Tongue (tissue), 1 donor: ENCODE measurements at regions not wholly inside any gene's neighbourhood (a gene's known extent, or its start where the extent isn't known, plus 50 kb on each side); places are given as distances from the start of the nearest gene placed in this dataset.
A peak's percentile ranks its signal among the peaks of the same experiment; 100 is the strongest.
"Not testable (repeated sequence)": the region's sequence is repeated elsewhere in the genome, so short reads cannot be mapped to it uniquely, and the experiment has no call there.

Experiments used
- DNase-seq: peaks from one replicate; pipeline ENCODE4 v3.0.0-alpha.2; 2015

DNA sequence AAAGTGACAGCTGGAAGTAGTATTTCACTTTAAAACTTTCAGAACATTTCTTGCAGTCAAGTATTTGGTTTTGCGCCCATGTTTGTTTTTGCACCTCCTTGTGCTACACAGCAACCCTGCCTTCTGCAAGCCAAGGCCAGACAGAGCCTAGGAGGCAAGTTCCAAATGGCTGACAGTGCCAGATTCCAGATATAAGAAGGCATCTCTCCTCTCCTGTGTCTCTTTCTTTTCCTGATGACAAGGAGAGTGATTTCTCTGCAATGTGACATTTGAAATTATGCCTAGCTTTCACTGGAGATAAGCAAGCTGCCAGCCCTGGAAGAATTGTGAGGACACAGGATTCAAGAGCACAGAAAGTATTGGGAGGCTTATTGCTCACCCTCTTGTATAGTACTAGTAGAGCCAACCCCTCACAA, 149.1 kb upstream of the TENT5A start:
- DNase-seq, result peak; percentile 29

DNA sequence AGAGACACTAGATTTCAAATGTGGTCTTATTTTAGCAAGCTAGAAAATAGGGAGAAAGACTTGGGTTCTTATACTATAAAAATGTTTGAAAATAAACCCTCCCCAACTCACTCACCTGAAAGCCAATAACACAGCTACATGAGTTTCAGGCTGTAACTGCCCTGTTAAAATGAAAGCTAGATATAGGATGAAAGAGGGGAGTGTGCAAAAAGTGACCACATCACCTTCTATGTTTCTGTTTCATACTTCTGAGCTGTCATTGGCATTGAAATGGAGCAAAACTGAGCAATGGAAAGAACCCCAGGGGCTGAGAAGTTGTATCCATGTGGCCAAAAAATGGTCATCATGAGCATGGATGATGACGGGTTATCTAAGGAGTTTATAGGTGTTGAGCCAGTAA, 148.1 kb upstream of the TENT5A start:
- no peak for DNase-seq

DNA sequence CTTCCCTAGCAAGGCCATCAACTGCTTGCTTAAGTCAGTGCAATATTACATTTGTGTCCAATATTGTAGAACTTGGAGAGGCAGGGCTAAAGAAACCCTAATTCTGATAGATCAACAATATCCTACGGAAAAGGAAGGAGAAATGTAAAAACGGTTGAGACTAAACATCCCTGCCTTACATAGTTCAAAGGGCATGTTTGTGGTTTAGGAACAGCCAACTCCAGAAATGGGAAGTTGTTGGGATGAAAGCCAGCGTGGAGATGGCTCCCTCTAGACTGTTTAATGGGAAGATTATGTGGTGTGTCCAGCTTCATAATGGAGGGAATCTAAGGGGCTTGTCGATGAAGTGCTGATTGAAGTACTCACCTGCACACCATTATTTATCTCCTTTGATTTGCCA, 145.3 kb upstream of the TENT5A start:
- peak; percentile 38 for DNase-seq

- no peak for DNase-seq
Observed at GRCh38 chr6:81896525-81897503, 144.3 kb upstream of the TENT5A start.

DNA sequence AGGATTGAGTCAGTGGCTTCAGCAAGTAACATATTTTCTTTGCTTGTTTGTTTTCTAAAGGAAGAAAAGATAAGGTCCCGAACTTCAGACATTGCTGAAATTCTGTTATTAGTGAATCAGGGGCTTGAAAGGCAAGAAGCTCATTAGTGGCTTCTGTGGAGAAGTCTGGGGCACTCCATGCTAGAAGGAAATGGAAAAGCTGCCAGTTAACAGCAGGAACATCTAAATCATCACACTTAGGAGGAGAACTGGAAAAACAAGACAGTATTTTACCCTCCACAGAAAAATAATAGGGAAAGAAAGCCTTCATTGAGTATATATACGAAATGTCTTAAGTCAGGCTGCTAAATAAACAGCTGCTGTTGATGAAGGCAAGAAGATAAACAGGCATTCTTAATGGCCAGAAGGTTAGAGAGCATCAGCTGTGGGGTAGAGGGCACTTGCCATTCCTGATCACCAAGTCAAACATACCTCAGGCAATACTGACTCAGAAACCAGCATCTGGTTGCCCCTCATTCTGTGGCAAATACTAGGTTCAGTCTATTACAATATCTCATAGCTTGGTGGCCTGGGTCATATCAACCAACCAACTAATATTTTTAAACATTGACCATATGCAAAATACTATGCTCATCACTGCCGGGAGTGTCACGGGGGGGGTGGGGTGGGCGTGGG, 143.2 kb upstream of the TENT5A start:
- DNase-seq, result peak; percentile 39

GRCh38 chr6:81894788-81895271, 142.3 kb upstream of the TENT5A start:
- peak; percentile 86 for DNase-seq

DNA sequence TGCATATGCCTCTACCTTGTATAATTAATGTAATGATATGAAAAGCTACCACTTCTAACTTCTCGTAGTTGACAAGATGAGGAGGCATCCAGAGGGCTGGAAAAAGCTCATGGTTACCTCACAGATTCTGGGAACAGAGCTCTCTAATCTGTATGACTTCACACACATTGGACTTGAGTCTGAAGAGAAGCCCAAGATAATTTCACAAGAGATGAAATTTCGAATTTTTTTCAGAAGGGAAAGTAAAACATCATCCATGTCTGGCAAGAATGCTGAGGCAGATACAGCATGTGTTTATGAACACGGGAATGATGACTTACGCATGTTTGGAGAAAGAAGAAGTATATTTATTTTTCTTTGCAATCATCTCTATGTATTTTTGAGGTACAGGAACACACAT, 141.8 kb upstream of the TENT5A start:
- DNase-seq, result peak; percentile 61

GRCh38 chr6:81892891-81893290, 140.4 kb upstream of the TENT5A start:
- no peak for DNase-seq

DNA sequence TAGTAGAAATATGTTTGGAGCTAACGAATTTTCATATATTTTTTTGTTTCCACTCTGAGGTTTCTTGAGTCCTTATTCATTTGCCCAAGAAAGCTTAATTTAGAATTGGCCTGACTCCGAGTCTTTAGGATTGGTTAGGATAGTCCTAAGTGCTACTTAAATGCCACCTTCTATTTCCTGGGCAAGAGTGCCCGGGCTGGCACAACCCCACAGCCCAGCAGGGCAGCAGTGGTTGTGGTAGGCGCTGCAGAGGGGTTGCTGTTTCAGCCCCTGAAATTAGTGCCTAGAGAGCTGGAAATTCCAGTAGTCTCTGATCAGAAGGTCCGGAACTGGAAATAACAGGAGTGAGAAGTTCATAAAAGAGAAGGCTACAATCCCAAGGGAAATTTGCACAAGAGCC, 139.4 kb upstream of the TENT5A start:
- DNase-seq, result no peak

DNA sequence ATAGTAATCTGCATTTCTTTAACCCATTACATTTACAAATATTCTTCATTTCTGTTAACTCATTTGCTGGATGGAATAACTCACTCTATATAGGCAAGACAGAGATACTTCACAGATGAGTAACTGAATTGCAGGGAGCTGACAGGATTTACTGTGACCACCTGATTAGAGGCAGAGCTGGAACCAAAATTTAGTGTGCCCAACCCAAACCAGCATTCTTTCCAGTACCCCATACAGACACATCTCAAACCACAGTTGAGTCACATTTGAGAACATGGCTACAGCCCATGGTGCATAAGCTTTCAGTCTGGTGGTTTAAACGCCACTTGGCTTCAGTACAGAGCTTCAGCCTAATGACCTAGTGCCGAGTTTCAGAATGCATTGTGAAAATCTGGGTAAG, 138.4 kb upstream of the TENT5A start:
- DNase-seq, result no peak

- DNase-seq, result no peak
Observed at GRCh38 chr6:81889377-81890053, 137.0 kb upstream of the TENT5A start.

GRCh38 chr6:81886909-81887308, 134.4 kb upstream of the TENT5A start:
- DNase-seq, result not testable (repeated sequence)

- DNase-seq, result no peak
Observed at GRCh38 chr6:81886157-81886556, 133.7 kb upstream of the TENT5A start.

- DNase-seq, result no peak
Observed at GRCh38 chr6:81881660-81882059, 129.2 kb upstream of the TENT5A start.

- DNase-seq, result no peak
Observed at GRCh38 chr6:81878479-81878878, 126.0 kb upstream of the TENT5A start.

GRCh38 chr6:81876971-81877370, 124.5 kb upstream of the TENT5A start:
- DNase-seq, result no peak

DNA sequence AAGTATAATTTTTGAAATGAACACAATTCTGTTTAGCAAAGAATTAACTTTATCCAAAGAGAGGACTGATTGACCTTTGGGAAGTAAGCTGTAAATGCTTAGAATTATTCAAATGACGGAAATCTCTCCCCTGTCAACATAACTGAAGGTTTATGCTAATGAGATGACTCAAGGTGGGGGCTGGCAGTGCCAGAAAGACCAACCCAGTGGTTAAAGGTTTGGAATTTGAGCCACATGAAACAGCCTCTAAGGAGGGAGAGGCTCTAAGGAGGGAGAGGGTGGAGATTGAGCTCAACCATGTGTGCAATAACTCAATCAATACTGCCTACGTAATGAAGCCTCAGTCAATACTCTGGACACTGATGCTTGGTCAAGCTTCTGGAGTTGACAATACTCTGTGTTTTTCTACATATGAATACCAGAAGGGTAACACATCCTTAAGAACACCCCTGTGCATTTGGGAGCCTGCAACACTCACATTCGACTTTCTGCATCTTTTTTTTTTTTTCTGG, 123.4 kb upstream of the TENT5A start:
- DNase-seq, result no peak

DNA sequence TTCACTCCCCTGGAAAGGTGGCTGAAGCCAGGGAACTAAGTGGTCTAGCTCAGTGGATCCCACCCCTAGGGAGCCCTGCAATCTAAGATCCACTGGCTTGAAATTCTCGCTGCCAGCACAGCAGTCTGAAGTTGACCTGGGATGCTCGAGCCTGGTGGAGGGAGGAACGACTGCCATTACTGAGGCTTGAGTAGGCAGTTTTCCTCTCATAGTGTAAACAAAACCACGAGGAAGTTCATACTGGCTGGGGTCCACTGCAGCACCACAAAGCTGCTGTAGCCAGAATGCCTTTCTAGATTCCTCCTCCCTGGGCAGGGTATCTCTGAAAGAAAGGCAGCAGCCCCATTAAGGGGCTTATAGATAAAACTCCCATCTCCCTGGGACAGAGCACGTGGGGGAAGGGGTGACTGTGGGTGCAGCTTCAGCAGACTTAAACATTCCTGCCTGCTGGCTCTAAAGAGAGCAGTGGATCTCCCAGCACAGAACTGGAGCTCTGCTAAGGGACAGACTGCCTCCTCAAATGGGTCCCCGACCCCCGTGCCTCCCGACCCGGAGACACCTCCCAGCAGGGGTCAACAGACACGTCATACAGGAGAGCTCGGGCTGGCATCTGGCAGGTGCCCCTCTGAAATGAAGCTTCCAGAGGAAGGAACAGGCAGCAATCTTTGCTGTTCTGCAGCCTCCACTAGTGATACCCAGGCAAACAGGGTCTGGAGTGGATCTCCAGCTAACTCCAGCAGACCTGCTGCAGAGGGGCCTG, 117.4 kb upstream of the TENT5A start:
- not testable (repeated sequence) for DNase-seq

GRCh38 chr6:81865712-81866111, 113.2 kb upstream of the TENT5A start:
- no peak for DNase-seq

GRCh38 chr6:81864124-81864523, 111.6 kb upstream of the TENT5A start:
- no peak for DNase-seq

- no peak for DNase-seq
Observed at GRCh38 chr6:81863123-81863522, 110.6 kb upstream of the TENT5A start.

GRCh38 chr6:81861281-81861680, 108.8 kb upstream of the TENT5A start:
- DNase-seq, result no peak
